HG02840 (cell line): ENCODE measurements at regions not wholly inside any gene's neighbourhood (a gene's known extent, or its start where the extent isn't known, plus 50 kb on each side); places are given as distances from the start of the nearest gene placed in this dataset.

ENCODE experiments used
- ATAC-seq: cut with Tn5 transposase; IDR thresholded peaks from one replicate; pipeline ENCODE4 v1.9.1; 2021; ENCODE audit warnings: mild to moderate bottlenecking, moderate library complexity, moderate number of reproducible peaks; ENCODE audit not compliant: unreplicated experiment, low FRiP score

DNA sequence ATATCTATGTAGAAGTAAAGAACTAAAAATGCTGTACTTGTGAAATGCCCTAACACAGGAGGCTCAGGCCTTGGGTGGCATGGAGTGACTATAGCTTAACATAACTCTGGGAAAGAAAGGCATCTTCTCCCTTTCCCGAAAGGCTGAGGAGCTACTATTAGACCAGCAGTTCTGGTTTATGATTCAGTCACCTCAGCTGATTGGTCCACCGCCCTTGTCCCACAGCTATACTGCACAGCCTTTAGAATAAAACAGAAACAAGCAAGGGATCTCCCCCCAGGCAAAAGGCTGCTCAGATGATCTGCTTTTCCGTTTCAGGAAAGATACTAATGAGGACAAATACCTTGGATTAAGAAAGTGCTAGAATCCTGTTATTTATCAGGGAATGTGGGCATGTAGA is 171.3 kb downstream of the SNCA start:
- no peak for ATAC-seq

DNA sequence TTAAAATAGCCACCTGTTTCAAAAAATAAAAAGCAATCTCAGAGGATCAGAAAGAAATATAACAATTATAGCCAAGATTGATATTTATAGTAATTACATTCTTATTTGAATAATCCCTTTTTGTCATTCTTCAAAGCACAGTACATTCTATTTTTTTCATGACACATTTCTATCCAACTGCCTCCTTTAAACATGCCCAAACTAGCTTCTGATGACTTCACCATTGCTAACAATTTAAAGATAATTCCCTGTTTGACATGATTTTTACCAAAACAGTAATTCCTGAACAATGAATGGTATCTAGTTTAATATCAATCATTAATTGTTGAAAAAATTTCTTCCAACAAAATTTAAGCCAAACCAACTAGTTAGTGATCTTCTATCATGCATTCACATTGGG is 172.4 kb downstream of the SNCA start:
- ATAC-seq: no peak

DNA sequence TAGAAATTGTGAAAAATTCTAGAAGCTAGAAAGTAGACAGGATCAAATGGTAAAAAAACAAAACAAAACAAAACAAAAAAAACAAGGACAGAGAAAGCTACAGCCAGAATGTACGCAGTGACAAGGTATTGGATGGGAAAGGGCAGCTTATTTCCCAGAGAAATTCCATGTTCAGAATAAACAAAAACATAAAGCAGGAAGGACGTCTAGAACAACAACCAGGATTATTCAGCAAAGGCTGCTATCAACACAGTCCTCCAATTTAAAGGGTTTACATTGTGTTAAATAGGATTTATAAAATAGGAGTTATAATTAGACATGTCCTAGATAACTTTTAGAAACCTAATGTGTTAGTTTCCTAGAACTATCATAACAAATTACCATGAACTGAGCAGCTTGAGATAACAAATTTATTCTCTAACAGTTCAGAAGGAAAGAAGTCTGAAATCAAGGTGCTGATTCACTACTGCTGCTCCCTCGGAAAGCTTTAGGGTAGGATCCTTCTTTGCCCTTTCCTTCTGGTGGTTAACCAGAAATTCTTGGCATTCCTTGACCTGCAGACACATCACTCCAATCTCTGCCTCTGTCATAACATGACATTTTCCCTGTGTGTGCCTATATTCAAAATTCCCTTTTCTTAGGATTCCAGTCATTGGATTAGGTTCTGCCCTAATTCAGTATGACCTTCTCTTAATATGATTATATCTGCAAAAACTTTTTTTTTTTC is 175.6 kb downstream of the SNCA start:
- no peak for ATAC-seq

DNA sequence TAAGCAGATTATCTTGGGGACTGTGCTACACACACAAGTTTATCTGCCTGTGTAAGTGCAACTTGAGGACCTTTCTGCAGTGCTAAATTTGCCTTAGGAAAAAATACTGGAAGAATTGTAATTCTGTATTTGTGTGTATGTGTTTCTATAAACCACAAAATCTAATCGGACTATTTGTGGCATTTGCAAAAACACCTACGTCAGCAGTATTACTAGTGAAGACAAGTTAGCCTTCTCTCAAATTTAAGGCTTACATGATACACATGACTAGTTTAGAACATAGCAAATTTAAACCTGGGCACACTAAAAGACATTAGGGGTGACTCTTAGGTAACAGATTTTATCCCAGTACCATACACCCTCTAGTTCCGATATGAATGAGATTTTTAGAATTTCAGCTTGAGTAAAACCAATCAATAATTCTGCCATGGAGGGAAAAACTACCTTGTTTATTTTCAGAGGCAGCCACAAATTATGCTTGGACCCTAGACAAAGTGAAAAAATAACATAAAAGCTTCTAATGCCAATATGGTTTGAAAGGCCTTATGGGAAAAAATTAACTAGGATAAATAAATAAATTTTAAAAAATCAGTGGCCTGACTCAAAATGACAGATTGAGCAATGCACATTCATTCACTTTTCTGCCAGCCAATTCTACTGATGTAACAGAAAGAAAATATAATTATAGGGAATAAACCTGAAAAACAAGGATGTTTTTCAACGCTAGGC is 176.4 kb downstream of the SNCA start:
- ATAC-seq: no peak

GRCh38 chr4:89658701-89659024 is 178.3 kb downstream of the SNCA start:
- no peak for ATAC-seq

- ATAC-seq: no peak
Observed at GRCh38 chr4:89657931-89658700, 178.8 kb downstream of the SNCA start.

- no peak for ATAC-seq
Observed at GRCh38 chr4:89653012-89653411, 183.9 kb downstream of the SNCA start.

DNA sequence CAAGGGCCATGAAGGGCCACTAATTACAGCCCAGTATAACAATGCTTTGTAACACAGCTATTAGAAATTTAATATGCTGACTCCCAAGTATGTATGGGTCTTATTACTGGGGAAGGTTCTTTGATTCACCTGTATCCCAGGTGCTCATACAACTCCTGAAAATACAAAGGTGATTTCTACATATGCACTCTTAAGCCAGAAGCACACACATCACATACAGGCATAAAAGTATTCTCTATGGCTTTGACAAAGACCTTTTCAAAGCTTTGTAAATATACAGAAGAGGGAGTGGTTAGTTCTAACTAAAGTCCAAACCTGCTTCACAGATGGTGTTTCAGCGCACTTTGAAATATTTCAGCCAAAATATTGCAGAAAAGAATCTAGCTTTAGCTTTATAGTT is 191.5 kb downstream of the SNCA start:
- ATAC-seq: no peak

DNA sequence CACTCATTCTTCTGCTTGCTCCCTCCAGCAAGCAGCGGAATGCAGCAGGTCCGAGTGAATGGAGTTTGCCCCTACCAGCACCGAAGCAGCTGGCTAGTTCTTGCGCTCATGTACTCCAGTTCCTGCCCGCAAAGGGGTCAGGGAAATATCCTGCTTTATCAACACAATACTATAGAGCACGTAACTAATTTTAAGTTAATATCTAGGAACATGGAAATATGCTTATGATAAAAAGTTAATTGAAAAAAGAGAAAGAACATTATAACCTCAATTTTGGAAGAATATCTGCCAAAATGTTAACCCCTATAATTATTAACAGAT is 195.6 kb downstream of the SNCA start:
- no peak for ATAC-seq

GRCh38 chr4:89640620-89641366 is 196.2 kb downstream of the SNCA start:
- ATAC-seq: no peak

DNA sequence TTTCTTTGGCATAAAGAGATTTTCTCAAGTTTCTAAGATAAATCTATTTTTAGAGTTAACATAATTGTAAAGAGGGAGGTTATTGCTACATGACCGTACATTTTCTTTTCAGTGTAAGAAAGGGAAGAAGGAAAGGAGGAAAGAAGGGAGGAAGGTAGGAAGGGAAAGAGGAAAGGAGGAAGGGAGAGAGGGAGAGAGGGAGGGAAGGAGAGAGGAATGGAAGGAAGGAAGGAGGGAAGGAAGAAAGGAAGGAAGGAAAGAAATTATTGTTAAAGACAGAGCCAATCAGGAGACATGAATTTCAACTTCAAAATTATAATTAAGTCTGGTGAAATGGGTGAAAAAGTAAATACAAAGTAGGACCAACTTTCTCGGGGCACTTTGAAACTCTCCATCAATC is 197.6 kb downstream of the SNCA start:
- no peak for ATAC-seq

GRCh38 chr4:89625599-89626293 is 211.2 kb downstream of the SNCA start:
- no peak for ATAC-seq

DNA sequence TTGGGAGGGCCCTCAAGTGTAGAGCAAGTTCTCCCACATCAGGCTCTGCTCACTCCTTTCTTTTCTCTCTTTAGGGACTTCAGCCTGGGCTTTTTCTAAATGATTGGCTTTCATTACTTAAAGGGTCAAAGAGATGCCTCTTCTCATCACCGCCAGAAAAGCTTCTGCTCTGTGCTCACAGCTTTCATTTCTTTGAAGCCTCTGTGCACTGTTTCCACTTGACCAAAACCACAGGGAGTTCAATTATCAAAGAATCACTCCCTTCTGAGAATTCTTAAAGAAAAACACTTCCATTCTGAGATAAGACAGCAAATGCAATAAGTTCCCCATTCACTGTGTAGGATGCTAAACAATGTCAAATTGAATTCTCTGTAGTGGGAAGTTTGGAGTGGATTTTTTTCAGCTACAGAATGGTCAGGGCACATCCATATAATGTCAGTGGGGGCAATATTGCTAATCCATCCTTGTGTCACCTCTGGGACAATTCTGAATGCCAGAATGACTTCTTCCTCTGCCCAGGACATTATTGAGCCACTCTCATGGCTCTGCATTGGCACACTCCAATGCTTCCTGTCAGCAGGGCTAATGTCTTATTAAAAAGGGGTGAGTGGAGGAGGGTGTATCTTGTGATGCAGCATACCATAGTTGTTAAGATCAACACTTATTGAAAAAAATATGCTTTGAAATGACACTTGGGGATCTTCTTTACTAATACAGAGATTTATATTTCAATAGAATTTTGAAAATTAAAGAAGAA is 217.6 kb downstream of the SNCA start:
- no peak for ATAC-seq

- no peak for ATAC-seq
Observed at GRCh38 chr4:89618151-89618550, 218.8 kb downstream of the SNCA start.

GRCh38 chr4:89617317-89617716 is 219.6 kb downstream of the SNCA start:
- no peak for ATAC-seq

DNA sequence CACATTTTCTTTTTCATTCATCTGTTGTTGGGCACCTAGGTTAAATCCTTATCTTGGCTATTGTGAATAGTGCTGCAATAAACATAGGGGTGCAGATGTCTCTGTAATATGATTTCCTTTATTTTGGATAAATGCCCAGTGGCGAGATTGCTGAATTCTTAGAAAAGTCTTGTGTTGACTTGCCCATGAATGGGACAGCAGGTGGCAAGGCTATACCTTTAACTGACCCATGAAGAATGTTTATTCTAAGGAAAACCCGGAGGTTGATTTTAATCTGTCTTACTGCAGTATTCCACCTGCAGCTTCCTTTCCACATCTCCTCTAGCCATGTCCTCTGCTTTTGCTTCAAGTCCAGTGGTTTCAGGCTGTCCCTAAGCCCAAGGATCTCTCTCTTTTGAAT is 220.6 kb downstream of the SNCA start:
- no peak for ATAC-seq

DNA sequence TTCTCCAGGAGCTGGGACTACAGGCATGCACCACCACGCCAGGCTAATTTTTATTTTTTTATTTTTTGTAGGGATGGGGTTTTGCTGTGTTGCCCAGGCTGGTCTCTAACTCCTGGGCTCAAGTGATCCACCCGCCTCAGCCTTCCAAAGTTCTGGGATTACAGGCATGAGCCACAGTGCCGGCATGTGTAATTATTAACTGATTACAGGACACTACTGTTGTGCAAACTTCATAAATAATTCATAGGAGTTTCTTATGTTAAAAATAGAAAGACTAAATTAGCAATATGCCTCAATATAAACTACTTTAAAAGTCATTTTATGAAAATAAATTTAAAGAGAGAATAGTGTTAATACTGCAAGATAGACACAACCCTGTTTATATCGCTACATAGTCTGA is 221.9 kb downstream of the SNCA start:
- ATAC-seq: no peak

DNA sequence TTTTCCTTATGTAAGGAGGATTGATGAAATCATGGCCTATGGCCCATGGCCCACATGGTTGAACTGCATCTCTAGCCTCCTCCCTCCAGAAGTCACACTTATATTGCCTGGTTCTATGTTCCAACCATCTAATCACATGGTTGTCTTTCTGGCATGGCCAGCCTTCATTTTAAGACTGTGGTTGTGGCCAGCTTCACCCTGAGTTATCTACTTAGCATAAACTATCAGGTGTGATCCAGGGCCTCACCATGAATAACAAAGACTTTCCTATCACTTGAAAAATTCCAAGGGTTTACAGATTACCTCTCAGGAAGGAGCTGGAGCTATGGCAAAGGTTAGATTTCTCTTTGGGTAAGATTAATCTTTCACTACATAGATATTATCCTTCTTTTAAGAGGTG is 222.8 kb downstream of the SNCA start:
- ATAC-seq: no peak

- no peak for ATAC-seq
Observed at GRCh38 chr4:89610236-89610635, 226.7 kb downstream of the SNCA start.

- no peak for ATAC-seq
Observed at GRCh38 chr4:89609756-89610155, 227.2 kb downstream of the SNCA start.
